HL-60 (cell line): ENCODE measurements at regions not wholly inside any gene's neighbourhood (a gene's known extent, or its start where the extent isn't known, plus 50 kb on each side); places are given as distances from the start of the nearest gene placed in this dataset.
A peak's percentile ranks its signal among the peaks of the same experiment; 100 is the strongest.

Experiments
- DNase-seq, 2 experiments: peaks; one replicate each; pipeline ENCODE4 v3.0.0-alpha.2; 2010 to 2020; ENCODE audit warnings: low read depth in 1 of 2, low spot score in 1 of 2
- H3K27ac ChIP-seq: fragments of 250-450 bp; sonication (Bioruptor Pico); replicated peaks from 2 replicates; pipeline ENCODE4 v1.5.1; 2020; ENCODE audit warnings: mild to moderate bottlenecking, moderate library complexity
- H3K27me3 ChIP-seq: fragments of 250-450 bp; sonication (Bioruptor Pico); 2 replicates; pipeline ENCODE4 v1.5.1; 2021; ENCODE audit warnings: mild to moderate bottlenecking, moderate library complexity; ENCODE audit not compliant: insufficient read depth, poor library complexity, severe bottlenecking
- H3K4me3 ChIP-seq: replicated peaks from 2 replicates; pipeline ENCODE4 v1.5.1; 2011; ENCODE audit warnings: mild to moderate bottlenecking, control low read depth, low read length; ENCODE audit not compliant: insufficient read depth
- CTCF ChIP-seq: IDR thresholded peaks from one replicate; pipeline ENCODE4 v1.5.1; 2011; ENCODE audit warnings: low read length, control low read depth, inconsistent platforms; ENCODE audit not compliant: insufficient read depth
- GABPA ChIP-seq: IDR thresholded peaks from 2 replicates; pipeline ENCODE4 v1.6.1; 2012; ENCODE audit warnings: low read depth
- POLR2AphosphoS5 ChIP-seq: IDR thresholded peaks from 2 replicates; pipeline ENCODE4 v1.6.1; 2012; ENCODE audit warnings: low read depth
- REST ChIP-seq: IDR thresholded peaks from 2 replicates; pipeline ENCODE4 v1.6.1; 2012; ENCODE audit warnings: low read depth; ENCODE audit not compliant: insufficient replicate concordance
- SPI1 ChIP-seq: IDR thresholded peaks from 2 replicates; pipeline ENCODE4 v1.6.1; 2012; ENCODE audit warnings: low read depth, mild to moderate bottlenecking, borderline replicate concordance

GRCh38 chr2:105554235-105554634, 155.4 kb upstream of the FHL2 start:
- Histone ChIP-seq H3K4me3 (no peak overlapping the region), H3K27ac (no peak overlapping the region), H3K27me3 (peaks cover 11% of the 10 kb centered on the region)
- DNase-seq: no peak
- TF ChIP-seq CTCF (no peak), POLR2AphosphoS5 (no peak), SPI1 (no peak), GABPA (no peak), REST (no peak)

- H3K4me3 ChIP-seq: no peak overlapping the region
- H3K27me3 ChIP-seq: peaks cover 7% of the 10 kb centered on the region
- TF ChIP-seq REST (no peak), GABPA (no peak), SPI1 (no peak), POLR2AphosphoS5 (no peak), CTCF (no peak)
- H3K27ac ChIP-seq: no peak overlapping the region
- DNase-seq: no peak
These were observed 154.8 kb upstream of the FHL2 start for GRCh38 chr2:105553538-105554196.

GRCh38 chr2:105546628-105546974, 147.8 kb upstream of the FHL2 start:
- Histone ChIP-seq H3K27me3 (no peaks in the 10 kb centered on the region), H3K27ac (no peak overlapping the region), H3K4me3 (no peak overlapping the region)
- DNase-seq: no peak
- TF ChIP-seq SPI1: no peak
- no peak for TF ChIP-seq GABPA
- TF ChIP-seq POLR2AphosphoS5: no peak

- peak; percentile 8 to 62 for DNase-seq
- Histone ChIP-seq H3K4me3 (no peak overlapping the region), H3K27ac (no peak overlapping the region), H3K27me3 (no peaks in the 10 kb centered on the region)
- TF ChIP-seq GABPA: no peak
- peak; percentile 61 for TF ChIP-seq CTCF
These were observed 147.1 kb upstream of the FHL2 start for GRCh38 chr2:105545730-105546627.
